Testis (tissue), 2 donors: ENCODE measurements at regions not wholly inside any gene's neighbourhood (a gene's known extent, or its start where the extent isn't known, plus 50 kb on each side); places are given as distances from the start of the nearest gene placed in this dataset.

Source experiments
- DNase-seq: peaks from one replicate; pipeline ENCODE4 v3.0.0-alpha.2; 2019
- H3K27ac ChIP-seq, 2 donors: fragments of 200-600 bp; sonication (generic); one replicate each; pipeline ENCODE4 v1.5.1; 2019
- H3K27me3 ChIP-seq: fragments of 200-600 bp; sonication (generic); one replicate; pipeline ENCODE4 v1.5.1; 2019
- H3K36me3 ChIP-seq: fragments of 200-600 bp; sonication (generic); one replicate; pipeline ENCODE4 v1.5.1; 2017; ENCODE audit warnings: low read depth; ENCODE audit errors: missing control alignments
- H3K4me1 ChIP-seq: fragments of 200-600 bp; sonication (generic); one replicate; pipeline ENCODE4 v1.5.1; 2019
- H3K4me3 ChIP-seq, 2 donors: fragments of 200-600 bp; sonication (generic); one replicate each; pipeline ENCODE4 v1.5.1; 2017 to 2019
- H3K9me3 ChIP-seq: fragments of 200-600 bp; sonication (generic); one replicate; pipeline ENCODE4 v1.5.1; 2017
- POLR2A ChIP-seq: fragments of 450-650 bp; IDR thresholded peaks from one replicate; pipeline ENCODE4 v1.6.1; 2017; ENCODE audit warnings: antibody characterized with exemption, mild to moderate bottlenecking, moderate library complexity
- WGBS, 2 donors: methylation state at CpG; one replicate each; pipeline ENCODE4 v1.1.5; 2018; 5-methylcytosine and 5-hydroxymethylcytosine counted together
- intact Hi-C: fragments of 100-400 bp; cut with DNase I; formaldehyde crosslinking; loops from one replicate; pipeline ENCODE4 v1.15.1; 2023; ENCODE audit warnings: low total_unique reads
- TF ChIP-seq, protein P1 (sequence below), 3 experiments: fragments of 450-650 bp in 2 of 3; fragments of 200-600 bp in 1 of 3; sonication (generic) in 1 of 3; IDR thresholded peaks; one replicate each; pipeline ENCODE4 v1.5.1; 2016 to 2019; ENCODE audit warnings: antibody characterized with exemption in 3 of 3, mild to moderate bottlenecking in 2 of 3, moderate library complexity in 1 of 3

DNA sequence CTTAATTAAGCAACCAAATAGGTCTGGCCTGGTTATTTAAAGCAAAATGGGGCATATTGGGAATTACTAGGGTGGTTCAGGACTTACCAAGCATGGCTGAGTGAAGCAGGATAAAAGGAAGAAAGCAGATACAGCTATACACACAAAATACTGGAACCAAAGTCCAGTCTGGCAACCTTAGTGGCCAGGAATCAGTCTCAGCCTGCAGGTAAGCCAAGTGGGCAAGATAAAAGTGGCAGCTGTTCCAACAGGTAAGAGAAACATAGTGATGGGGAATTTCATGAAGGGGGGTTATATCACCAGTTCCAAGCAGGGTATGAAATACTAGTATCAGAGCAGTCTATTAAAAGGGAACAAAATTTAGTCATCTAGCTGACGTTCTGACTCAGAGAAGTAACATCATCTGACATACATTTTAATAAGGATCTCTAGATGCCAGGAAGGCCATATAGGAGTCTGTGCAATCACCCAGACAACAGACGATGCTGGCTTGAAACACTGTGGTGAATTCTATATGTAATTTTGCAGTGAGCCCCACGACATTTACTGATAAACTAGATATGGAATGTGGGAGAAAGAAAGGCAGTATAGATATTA is 292.1 kb upstream of the HSF2 start:
- H3K4me3 ChIP-seq: no peak overlapping the region
- intact Hi-C loops: no loop called here
- WGBS, 2 donors: 83 to 87% methylated on average over 3 of the region's 3 CpGs
- no peaks in the 10 kb centered on the region for H3K4me1 ChIP-seq
- H3K9me3 ChIP-seq: no peaks in the 10 kb centered on the region
- no peaks in the 10 kb centered on the region for H3K27me3 ChIP-seq
- no peak for TF ChIP-seq POLR2A
- TF ChIP-seq, protein P1, sequence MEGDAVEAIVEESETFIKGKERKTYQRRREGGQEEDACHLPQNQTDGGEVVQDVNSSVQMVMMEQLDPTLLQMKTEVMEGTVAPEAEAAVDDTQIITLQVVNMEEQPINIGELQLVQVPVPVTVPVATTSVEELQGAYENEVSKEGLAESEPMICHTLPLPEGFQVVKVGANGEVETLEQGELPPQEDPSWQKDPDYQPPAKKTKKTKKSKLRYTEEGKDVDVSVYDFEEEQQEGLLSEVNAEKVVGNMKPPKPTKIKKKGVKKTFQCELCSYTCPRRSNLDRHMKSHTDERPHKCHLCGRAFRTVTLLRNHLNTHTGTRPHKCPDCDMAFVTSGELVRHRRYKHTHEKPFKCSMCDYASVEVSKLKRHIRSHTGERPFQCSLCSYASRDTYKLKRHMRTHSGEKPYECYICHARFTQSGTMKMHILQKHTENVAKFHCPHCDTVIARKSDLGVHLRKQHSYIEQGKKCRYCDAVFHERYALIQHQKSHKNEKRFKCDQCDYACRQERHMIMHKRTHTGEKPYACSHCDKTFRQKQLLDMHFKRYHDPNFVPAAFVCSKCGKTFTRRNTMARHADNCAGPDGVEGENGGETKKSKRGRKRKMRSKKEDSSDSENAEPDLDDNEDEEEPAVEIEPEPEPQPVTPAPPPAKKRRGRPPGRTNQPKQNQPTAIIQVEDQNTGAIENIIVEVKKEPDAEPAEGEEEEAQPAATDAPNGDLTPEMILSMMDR (IDR thresholded peaks at IDR 0.05): no peak
- H3K36me3 ChIP-seq: no peaks in the 10 kb centered on the region
- no peak overlapping the region for H3K27ac ChIP-seq
- no peak for DNase-seq

DNA sequence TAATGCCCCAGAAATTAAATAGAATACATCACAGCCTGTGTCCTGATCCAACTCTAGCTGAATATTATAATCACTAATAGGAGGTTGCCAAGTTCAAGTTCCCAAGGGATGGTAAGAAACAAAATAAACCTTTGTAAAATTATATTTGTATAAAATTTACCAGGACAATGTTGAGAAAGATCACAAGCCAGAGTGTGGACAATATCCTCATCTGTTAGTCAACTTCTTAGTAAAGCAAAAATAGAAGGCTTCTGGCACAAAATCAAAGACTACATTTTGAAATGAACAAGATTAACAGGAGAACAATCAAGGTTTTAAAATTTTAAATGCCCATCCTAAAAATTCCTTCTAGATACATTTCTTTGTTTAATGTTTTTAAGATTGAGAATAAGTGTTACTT is 290.4 kb upstream of the HSF2 start:
- no peaks in the 10 kb centered on the region for H3K9me3 ChIP-seq
- no peak for DNase-seq
- intact Hi-C loops: no loop called here
- no peak for TF ChIP-seq POLR2A
- TF ChIP-seq, protein P1 (IDR thresholded peaks at IDR 0.05): no peak
- H3K4me1 ChIP-seq: no peaks in the 10 kb centered on the region
- no peaks in the 10 kb centered on the region for H3K36me3 ChIP-seq
- no peaks in the 10 kb centered on the region for H3K27me3 ChIP-seq
- H3K4me3 ChIP-seq: no peak overlapping the region
- no peak overlapping the region for H3K27ac ChIP-seq

DNA sequence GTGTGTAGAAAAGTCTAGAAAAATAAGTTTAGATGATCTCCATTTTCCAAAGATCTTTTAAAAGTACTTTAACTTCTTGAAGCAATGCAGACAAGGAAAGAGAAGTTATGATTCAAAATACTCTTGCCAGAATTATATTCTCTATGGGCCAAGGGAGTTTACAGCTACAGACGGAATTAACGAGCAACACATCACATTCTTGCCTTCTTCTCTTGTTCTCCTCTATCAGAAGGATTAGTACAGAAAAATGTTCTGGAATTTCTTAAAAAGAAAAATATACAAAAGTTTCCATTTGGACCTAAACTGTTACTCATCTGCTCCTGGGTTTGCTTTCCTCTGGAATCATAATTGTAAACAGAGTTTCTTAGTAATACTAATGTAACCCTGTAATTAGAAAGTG is 284.7 kb upstream of the HSF2 start:
- 31 to 46% methylated on average over 2 of the region's 2 CpGs for WGBS, 2 donors
- DNase-seq: no peak
- no peaks in the 10 kb centered on the region for H3K27me3 ChIP-seq
- H3K4me3 ChIP-seq: no peak overlapping the region
- intact Hi-C loops: no loop called here
- H3K9me3 ChIP-seq: no peaks in the 10 kb centered on the region
- H3K36me3 ChIP-seq: no peaks in the 10 kb centered on the region
- H3K4me1 ChIP-seq: no peaks in the 10 kb centered on the region
- TF ChIP-seq POLR2A: no peak
- TF ChIP-seq, protein P1 (IDR thresholded peaks at IDR 0.05): no peak
- H3K27ac ChIP-seq: no peak overlapping the region

DNA sequence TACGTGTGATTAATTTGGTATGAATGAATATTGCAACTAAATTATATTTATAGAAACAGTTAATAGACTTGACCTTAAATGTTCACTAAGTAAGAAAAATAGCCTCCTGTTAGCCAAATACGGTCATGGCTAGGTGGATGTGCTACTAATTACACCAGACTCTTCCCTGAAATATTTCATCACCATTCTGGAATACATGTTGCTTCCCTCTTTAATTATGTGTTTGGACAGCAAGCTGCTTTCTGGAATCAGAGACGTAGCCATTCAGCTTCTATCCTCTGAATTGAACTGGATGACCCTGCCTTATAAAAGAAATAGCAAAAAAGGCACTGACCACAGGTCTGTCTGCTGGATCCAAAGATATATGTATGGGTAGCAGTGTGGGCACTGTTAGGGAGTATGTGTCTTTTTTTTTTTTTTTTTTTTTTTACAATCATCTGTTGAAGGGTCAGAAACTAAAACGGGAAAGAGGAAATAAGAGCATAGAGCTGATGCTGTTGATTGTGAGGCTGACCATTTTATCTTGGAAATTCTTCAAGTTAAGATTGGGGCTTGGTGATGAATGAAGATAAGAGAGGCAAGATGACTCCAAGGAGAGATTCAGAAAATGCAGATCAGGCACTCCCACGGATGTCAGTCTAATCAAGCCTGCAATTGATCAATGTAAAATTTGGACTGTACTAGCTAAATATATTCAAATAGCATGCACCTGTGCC is 283.2 kb upstream of the HSF2 start:
- TF ChIP-seq, protein P1 (IDR thresholded peaks at IDR 0.05): no peak
- H3K36me3 ChIP-seq: no peaks in the 10 kb centered on the region
- no peaks in the 10 kb centered on the region for H3K4me1 ChIP-seq
- H3K4me3 ChIP-seq: no peak overlapping the region
- DNase-seq: no peak
- intact Hi-C loops: no loop called here
- H3K27ac ChIP-seq: no peak overlapping the region
- no peaks in the 10 kb centered on the region for H3K27me3 ChIP-seq
- no peaks in the 10 kb centered on the region for H3K9me3 ChIP-seq
- 32 to 45% methylated on average over 5 of the region's 5 CpGs for WGBS, 2 donors
